ENCODE measurements at regions not wholly inside any gene's neighbourhood (a gene's known extent, or its start where the extent isn't known, plus 50 kb on each side); places are given as distances from the start of the nearest gene placed in this dataset.

DNA sequence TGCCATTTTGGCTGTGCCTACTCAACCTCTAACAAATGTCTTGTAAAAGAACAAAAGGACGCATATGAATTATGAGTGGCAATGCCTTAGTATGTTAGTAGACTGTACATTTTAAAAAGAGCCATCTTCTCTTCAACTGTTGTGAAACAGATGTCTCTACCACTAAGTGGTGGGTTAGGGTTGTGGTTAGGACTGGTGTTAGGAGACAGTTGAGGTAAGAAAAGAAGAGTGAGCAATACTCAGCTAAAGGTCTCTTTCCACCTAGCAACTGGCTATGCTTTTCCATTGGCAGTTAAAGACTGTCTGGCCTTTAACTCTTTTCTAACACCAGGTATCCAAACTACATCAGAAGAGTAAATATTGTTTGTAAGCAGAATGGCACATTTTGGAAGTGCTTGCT, 221.7 kb upstream of the TBC1D5 start (continued):
- TF ChIP-seq SIN3A (conservative IDR thresholded peaks at IDR 0.05 in 1 of 2, IDR thresholded peaks at IDR 0.05 in 1 of 2; ENCODE audit: low read depth in 1 of 2, low read length in 2 of 2) = no peak
- no peak for TF ChIP-seq GABPA (IDR thresholded peaks at IDR 0.05; ENCODE audit: borderline replicate concordance, insufficient read depth, low read length)
- no peak for TF ChIP-seq JUN (IDR thresholded peaks at IDR 0.05; ENCODE audit: low read depth, low read length)

Measured in H1 (cell line).